Mucosa of rectum (tissue), 2 donors: ENCODE measurements at regions not wholly inside any gene's neighbourhood (a gene's known extent, or its start where the extent isn't known, plus 50 kb on each side); places are given as distances from the start of the nearest gene placed in this dataset.

Experiments used
- H3K27ac ChIP-seq, 2 donors: one replicate each; pipeline ENCODE4 v1.7.0; 2013; ENCODE audit warnings: inconsistent platforms in 2 of 2, low read depth in 2 of 2, low read length in 2 of 2
- H3K27me3 ChIP-seq, 2 donors: one replicate each; pipeline ENCODE4 v1.7.0; 2013; ENCODE audit warnings: low read length in 2 of 2; ENCODE audit not compliant: control insufficient read depth in 2 of 2, insufficient read depth in 2 of 2
- H3K36me3 ChIP-seq, 2 donors: one replicate each; pipeline ENCODE4 v1.7.0; 2013; ENCODE audit warnings: low read length in 2 of 2; ENCODE audit not compliant: control insufficient read depth in 2 of 2, insufficient read depth in 2 of 2
- H3K4me1 ChIP-seq, 2 donors: one replicate each; pipeline ENCODE4 v1.7.0; 2013; ENCODE audit warnings: low read length in 2 of 2, mild to moderate bottlenecking in 1 of 2; ENCODE audit not compliant: control insufficient read depth in 2 of 2, insufficient read depth in 2 of 2
- H3K4me3 ChIP-seq, 2 donors: one replicate each; pipeline ENCODE4 v1.7.0; 2013; ENCODE audit warnings: low read length in 2 of 2
- H3K9ac ChIP-seq, 2 donors: one replicate each; pipeline ENCODE4 v1.7.0; 2013; ENCODE audit warnings: low read length in 2 of 2, low read depth in 1 of 2, mild to moderate bottlenecking in 1 of 2
- H3K9me3 ChIP-seq, 2 donors: one replicate each; pipeline ENCODE4 v1.7.0; 2013; ENCODE audit warnings: low read length in 2 of 2; ENCODE audit not compliant: control insufficient read depth in 2 of 2
- donor health status: healthy.
- donor health status: Normal muscosa, but diverticular disease.

DNA sequence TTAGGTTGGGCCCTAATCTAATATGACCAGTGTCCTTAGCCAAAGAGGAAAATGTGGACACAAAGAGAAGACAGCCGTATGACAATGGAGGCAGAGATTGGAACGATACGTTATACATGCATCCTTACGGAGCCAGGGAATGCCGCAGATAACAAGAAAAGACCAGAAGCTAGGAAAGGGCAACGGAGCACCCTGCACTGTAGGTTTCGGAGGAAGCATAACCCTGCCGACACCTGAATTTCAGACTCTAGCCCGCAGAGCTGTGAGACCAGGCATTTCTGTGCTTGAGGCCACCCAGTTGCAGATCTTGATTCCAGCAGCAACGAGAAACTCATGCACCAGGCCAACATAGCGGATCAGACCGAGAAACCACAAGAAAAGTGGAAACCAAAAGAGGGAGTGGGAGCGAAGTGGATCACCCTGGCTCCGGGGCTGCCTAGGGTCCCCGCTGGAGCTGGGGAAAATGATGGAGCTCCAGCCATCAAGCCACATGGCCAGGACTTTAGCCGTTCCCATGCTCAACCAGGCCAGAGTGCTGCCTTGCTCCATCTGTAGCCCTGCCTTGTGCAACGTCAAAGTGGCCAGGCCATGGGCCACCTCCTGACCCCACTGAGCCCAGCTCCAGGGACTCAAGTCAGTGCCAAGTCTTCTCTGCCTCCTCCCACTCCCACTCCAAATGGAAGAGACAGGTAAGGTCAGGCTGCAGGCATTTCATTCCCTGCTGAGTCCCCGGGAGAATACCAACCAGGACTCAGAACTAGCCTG lies 51.7 kb upstream of the RPL38 start:
- Histone ChIP-seq H3K9ac (no peak overlapping the region), H3K27me3 (peaks cover 0 to 2% of the 10 kb centered on the region in 2 donors), H3K27ac (no peak overlapping the region), H3K4me3 (no peak overlapping the region), H3K36me3 (no peaks in the 10 kb centered on the region), H3K4me1 (no peaks in the 10 kb centered on the region), H3K9me3 (no peaks in the 10 kb centered on the region)

DNA sequence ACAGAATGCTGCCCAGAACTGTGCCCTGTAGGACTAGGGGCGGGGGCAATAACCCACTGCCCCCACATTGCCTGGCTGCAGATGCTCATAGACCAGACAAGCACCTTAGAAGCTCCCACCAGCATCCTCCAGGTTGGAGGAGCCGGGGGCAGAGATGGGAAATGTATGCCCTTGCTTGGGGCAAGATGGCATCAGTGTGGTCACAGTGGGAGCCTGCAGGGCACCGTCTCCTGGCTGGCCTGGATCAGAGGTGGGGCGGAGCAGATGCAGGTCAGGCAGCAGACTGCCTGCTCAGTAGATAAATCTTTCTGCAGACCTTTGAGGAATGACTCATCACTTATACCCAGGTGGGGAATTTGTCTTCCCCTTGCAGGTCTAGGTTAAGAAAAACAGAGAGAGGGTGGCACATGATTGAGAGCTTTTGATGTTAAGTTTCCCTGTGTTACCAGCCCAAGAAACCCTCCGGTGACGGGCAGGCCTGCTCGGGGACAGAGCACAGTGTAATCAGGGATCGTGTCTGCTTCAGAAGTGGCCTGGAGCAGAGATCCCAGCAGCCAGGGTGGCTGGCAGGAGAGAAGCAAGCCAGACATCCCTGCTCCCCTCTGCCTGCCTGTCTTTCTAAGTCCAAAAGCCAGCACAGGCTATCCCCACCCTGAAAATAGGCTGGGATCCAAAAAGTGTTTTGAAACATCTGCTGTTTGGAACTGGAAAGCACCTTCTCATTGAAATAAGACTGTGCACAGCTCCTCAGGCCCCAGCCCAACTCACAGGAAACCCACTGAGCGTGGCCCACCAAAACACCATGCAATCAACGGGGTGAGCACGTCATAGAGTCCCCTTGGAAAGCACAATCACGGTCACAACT lies 50.7 kb upstream of the RPL38 start:
- Histone ChIP-seq H3K4me1 (no peaks in the 10 kb centered on the region), H3K36me3 (no peaks in the 10 kb centered on the region), H3K27me3 (no peaks in the 10 kb centered on the region), H3K9me3 (no peaks in the 10 kb centered on the region), H3K27ac (no peak overlapping the region), H3K4me3 (no peak overlapping the region), H3K9ac (no peak overlapping the region)

DNA sequence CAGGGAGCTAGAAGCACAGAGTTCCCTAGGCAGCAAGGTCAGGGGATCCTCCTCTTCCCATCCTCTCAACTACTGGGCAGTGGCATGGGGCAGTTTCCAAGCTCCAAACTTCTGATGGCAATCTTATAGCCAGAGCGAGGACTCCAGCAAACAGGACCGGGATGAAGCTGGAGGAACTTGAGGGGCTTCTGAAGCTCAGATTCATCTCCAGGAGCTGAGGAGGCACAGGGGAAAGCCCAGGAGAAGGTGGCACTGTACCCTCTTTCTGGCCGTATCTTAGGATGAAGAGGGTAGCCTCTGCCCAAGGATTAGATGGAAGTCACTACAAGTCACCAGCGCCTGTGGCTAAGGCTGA lies 50.0 kb upstream of the RPL38 start:
- Histone ChIP-seq H3K9me3 (no peaks in the 10 kb centered on the region), H3K27ac (no peak overlapping the region), H3K27me3 (no peaks in the 10 kb centered on the region), H3K9ac (no peak overlapping the region), H3K36me3 (no peaks in the 10 kb centered on the region), H3K4me1 (no peaks in the 10 kb centered on the region), H3K4me3 (no peak overlapping the region)
